GM13976 (cell line): ENCODE measurements at regions not wholly inside any gene's neighbourhood (a gene's known extent, or its start where the extent isn't known, plus 50 kb on each side); places are given as distances from the start of the nearest gene placed in this dataset.

Experiments used
- DNase-seq: peaks from one replicate; pipeline ENCODE4 v3.0.0; 2012; ENCODE audit warnings: low spot score
- CTCF ChIP-seq: IDR thresholded peaks from 2 replicates; pipeline ENCODE4 v1.5.1; 2012; ENCODE audit warnings: borderline replicate concordance, mild to moderate bottlenecking; ENCODE audit not compliant: insufficient read depth; ENCODE audit errors: extremely low read depth, missing control alignments, control extremely low read depth
- in situ Hi-C: fragments of 300-500 bp; cut with MboI; formaldehyde crosslinking; loops from one replicate; pipeline ENCODE4 v1.12.0; 2022; ENCODE audit warnings: low sequenced_read_pairs, mixed read lengths, inconsistent platforms; ENCODE audit not compliant: unreplicated experiment

- in situ Hi-C loops, result no loop called here
- DNase-seq, result no peak
- no peak for TF ChIP-seq CTCF
These were observed 523.4 kb downstream of the FGF9 start for GRCh38 chr13:22194106-22194805.

- no peak for DNase-seq
- no peak for TF ChIP-seq CTCF
- in situ Hi-C loops, result no loop called here
These were observed 524.9 kb downstream of the FGF9 start for GRCh38 chr13:22195726-22196125.

- in situ Hi-C loops, result no loop called here
- no peak for TF ChIP-seq CTCF
- no peak for DNase-seq
These were observed 525.9 kb downstream of the FGF9 start for GRCh38 chr13:22196777-22197176.

- no peak for DNase-seq
- in situ Hi-C loops, result no loop called here
- TF ChIP-seq CTCF, result no peak
These were observed 527.1 kb downstream of the FGF9 start for GRCh38 chr13:22198001-22198400.

GRCh38 chr13:22198641-22199217 is 527.9 kb downstream of the FGF9 start:
- no peak for TF ChIP-seq CTCF
- no peak for DNase-seq
- in situ Hi-C loops, result no loop called here

GRCh38 chr13:22200440-22200839 is 529.6 kb downstream of the FGF9 start:
- TF ChIP-seq CTCF, result no peak
- in situ Hi-C loops, result no loop called here
- no peak for DNase-seq

- DNase-seq, result no peak
- in situ Hi-C loops, result no loop called here
- no peak for TF ChIP-seq CTCF
These were observed 530.6 kb downstream of the FGF9 start for GRCh38 chr13:22201375-22201925.
